Activated CD4-positive, alpha-beta T cell treated with anti-CD3 and anti-CD28 coated beads, Interleukin-2, amount 50 U/mL, for 1 hour (primary cell): ENCODE measurements at regions not wholly inside any gene's neighbourhood (a gene's known extent, or its start where the extent isn't known, plus 50 kb on each side); places are given as distances from the start of the nearest gene placed in this dataset.

Source experiments
- DNase-seq: peaks from one replicate; pipeline ENCODE4 v3.0.0-alpha.2; 2020

GRCh38 chr2:41970988-41971660 is 76.7 kb upstream of the PKDCC start:
- no peak for DNase-seq

GRCh38 chr2:41972179-41972578 is 75.6 kb upstream of the PKDCC start:
- DNase-seq, result no peak

GRCh38 chr2:41972819-41973218 is 75.0 kb upstream of the PKDCC start:
- DNase-seq, result no peak

GRCh38 chr2:41973871-41974270 is 74.0 kb upstream of the PKDCC start:
- no peak for DNase-seq

GRCh38 chr2:41981417-41981816 is 66.4 kb upstream of the PKDCC start:
- no peak for DNase-seq

- DNase-seq, result no peak
Observed at GRCh38 chr2:41985573-41986095, 62.2 kb upstream of the PKDCC start.

GRCh38 chr2:41989501-41990180 is 58.2 kb upstream of the PKDCC start:
- no peak for DNase-seq

GRCh38 chr2:41990245-41990644 is 57.6 kb upstream of the PKDCC start:
- DNase-seq, result no peak

GRCh38 chr2:41990688-41991087 is 57.1 kb upstream of the PKDCC start:
- no peak for DNase-seq

GRCh38 chr2:41992056-41992642 is 55.7 kb upstream of the PKDCC start:
- DNase-seq, result no peak

GRCh38 chr2:41992671-41993434 is 55.0 kb upstream of the PKDCC start:
- DNase-seq, result no peak

- DNase-seq, result no peak
Observed at GRCh38 chr2:41993435-41993925, 54.3 kb upstream of the PKDCC start.

- DNase-seq, result no peak
Observed at GRCh38 chr2:41994233-41994637, 53.6 kb upstream of the PKDCC start.

GRCh38 chr2:41994661-41995060 is 53.2 kb upstream of the PKDCC start:
- no peak for DNase-seq

- DNase-seq, result no peak
Observed at GRCh38 chr2:41997561-41997960, 50.3 kb upstream of the PKDCC start.
